ENCODE measurements at regions not wholly inside any gene's neighbourhood (a gene's known extent, or its start where the extent isn't known, plus 50 kb on each side); places are given as distances from the start of the nearest gene placed in this dataset.
A peak's percentile ranks its signal among the peaks of the same experiment; 100 is the strongest.
"Not testable (repeated sequence)": the region's sequence is repeated elsewhere in the genome, so short reads cannot be mapped to it uniquely, and the experiment has no call there.

GRCh38 chr5:125914471-125914870, 508.7 kb upstream of the GRAMD2B start:
- H2AFZ ChIP-seq (replicated peaks): no peak overlapping the region
- no peak overlapping the region for H3K4me3 Mint-ChIP-seq

GRCh38 chr5:125923958-125924357, 499.3 kb upstream of the GRAMD2B start:
- H3K79me2 ChIP-seq (ENCODE audit: low read depth); H3K4me1 Mint-ChIP-seq; H3K36me3 Mint-ChIP-seq; H2AFZ ChIP-seq (replicated peaks); H3K4me2 ChIP-seq; H3K27ac ChIP-seq; H3K27me3 ChIP-seq; H3K4me1 ChIP-seq; H3K9me3 ChIP-seq (ENCODE audit: low read depth); H3K4me3 ChIP-seq; H3K36me3 ChIP-seq; H3K27me3 Mint-ChIP-seq (ENCODE audit: insufficient read depth, low read depth); DNase-seq (ENCODE audit: low spot score); H3K4me3 Mint-ChIP-seq; H3K9ac ChIP-seq; H4K20me1 ChIP-seq (ENCODE audit: low read depth); H3F3A ChIP-seq (ENCODE audit: low read depth); H3K27ac Mint-ChIP-seq: not testable (repeated sequence)
- peaks cover 24% of the 10 kb centered on the region for H3K9me3 Mint-ChIP-seq

More at GRCh38 chr5:125914471-125914870, 508.7 kb upstream of the GRAMD2B start:
- Histone ChIP-seq H3F3A (ENCODE audit: low read depth) (no peaks in the 10 kb centered on the region), H3K9me3 (ENCODE audit: low read depth) (peaks cover 5% of the 10 kb centered on the region), H3K27ac (no peak overlapping the region), H3K4me2 (no peak overlapping the region), H3K79me2 (ENCODE audit: low read depth) (no peaks in the 10 kb centered on the region), H3K36me3 (no peaks in the 10 kb centered on the region), H4K20me1 (ENCODE audit: low read depth) (no peaks in the 10 kb centered on the region), H3K4me1 (no peaks in the 10 kb centered on the region), H3K27me3 (no peaks in the 10 kb centered on the region), H3K4me3 (no peak overlapping the region), H3K9ac (no peak overlapping the region)
- DNase-seq (ENCODE audit: low spot score): no peak
- H3K9me3 Mint-ChIP-seq: peaks cover 42% of the 10 kb centered on the region
- peaks cover 4% of the 10 kb centered on the region for H3K36me3 Mint-ChIP-seq
- no peaks in the 10 kb centered on the region for H3K27me3 Mint-ChIP-seq (ENCODE audit: insufficient read depth, low read depth)
- no peak overlapping the region for H3K27ac Mint-ChIP-seq
- no peak for TF ChIP-seq CTCF (IDR thresholded peaks at IDR 0.05)
- no peak for TF ChIP-seq EZH2phosphoT487 (IDR thresholded peaks at IDR 0.05)
- TF ChIP-seq EZH2 (IDR thresholded peaks at IDR 0.05): no peak
- H3K4me1 Mint-ChIP-seq: no peaks in the 10 kb centered on the region

- no peaks in the 10 kb centered on the region for H3K4me1 Mint-ChIP-seq
- no peak overlapping the region for H3K27ac ChIP-seq
- no peak overlapping the region for H3K9ac ChIP-seq
- no peak overlapping the region for H3K27ac Mint-ChIP-seq
- no peak overlapping the region for H3K4me2 ChIP-seq
- no peaks in the 10 kb centered on the region for H3K4me1 ChIP-seq
- no peak overlapping the region for H3K4me3 Mint-ChIP-seq
- H3K36me3 ChIP-seq: no peaks in the 10 kb centered on the region
- no peak overlapping the region for H3K4me3 ChIP-seq
- H2AFZ ChIP-seq (replicated peaks): no peak overlapping the region
- peaks cover 5% of the 10 kb centered on the region for H3K9me3 ChIP-seq (ENCODE audit: low read depth)
- peaks cover 21% of the 10 kb centered on the region for H3K9me3 Mint-ChIP-seq
- H3K27me3 ChIP-seq: no peaks in the 10 kb centered on the region
- no peaks in the 10 kb centered on the region for H3K36me3 Mint-ChIP-seq
- H3K27me3 Mint-ChIP-seq (ENCODE audit: insufficient read depth, low read depth): peaks cover 2% of the 10 kb centered on the region
- H3F3A ChIP-seq (ENCODE audit: low read depth): no peaks in the 10 kb centered on the region
- H3K79me2 ChIP-seq (ENCODE audit: low read depth): no peaks in the 10 kb centered on the region
- no peaks in the 10 kb centered on the region for H4K20me1 ChIP-seq (ENCODE audit: low read depth)
- TF ChIP-seq EZH2 (IDR thresholded peaks at IDR 0.05) (no peak), EZH2phosphoT487 (IDR thresholded peaks at IDR 0.05) (no peak), CTCF (IDR thresholded peaks at IDR 0.05) (no peak)
- no peak for DNase-seq (ENCODE audit: low spot score)
These were observed 497.0 kb upstream of the GRAMD2B start for GRCh38 chr5:125926172-125926571.

- Histone ChIP-seq H3K9me3 (ENCODE audit: low read depth) (peaks cover 5% of the 10 kb centered on the region), H3K4me3 (no peak overlapping the region), H3F3A (ENCODE audit: low read depth) (no peaks in the 10 kb centered on the region), H3K9ac (no peak overlapping the region), H3K36me3 (no peaks in the 10 kb centered on the region), H3K79me2 (ENCODE audit: low read depth) (no peaks in the 10 kb centered on the region), H2AFZ (replicated peaks) (peak overlapping the region; percentile 53), H3K4me2 (no peak overlapping the region), H3K4me1 (no peaks in the 10 kb centered on the region), H3K27me3 (no peaks in the 10 kb centered on the region), H4K20me1 (ENCODE audit: low read depth) (no peaks in the 10 kb centered on the region), H3K27ac (no peak overlapping the region)
- no peak overlapping the region for H3K27ac Mint-ChIP-seq
- no peak overlapping the region for H3K4me3 Mint-ChIP-seq
- no peaks in the 10 kb centered on the region for H3K4me1 Mint-ChIP-seq
- peaks cover 2% of the 10 kb centered on the region for H3K27me3 Mint-ChIP-seq (ENCODE audit: insufficient read depth, low read depth)
- TF ChIP-seq CTCF (IDR thresholded peaks at IDR 0.05) (no peak), EZH2phosphoT487 (IDR thresholded peaks at IDR 0.05) (no peak), EZH2 (IDR thresholded peaks at IDR 0.05) (no peak)
- DNase-seq (ENCODE audit: low spot score): no peak
- H3K36me3 Mint-ChIP-seq: no peaks in the 10 kb centered on the region
- H3K9me3 Mint-ChIP-seq: peaks cover 20% of the 10 kb centered on the region
These were observed 494.5 kb upstream of the GRAMD2B start for GRCh38 chr5:125928663-125929062.
